Peyer's patch (tissue), 4 donors: ENCODE measurements at regions not wholly inside any gene's neighbourhood (a gene's known extent, or its start where the extent isn't known, plus 50 kb on each side); places are given as distances from the start of the nearest gene placed in this dataset.

Experiments
- POLR2A ChIP-seq, 2 donors: fragments of 450-650 bp; IDR thresholded peaks; one replicate each; pipeline ENCODE4 v1.5.1; 2017; ENCODE audit warnings: antibody characterized with exemption in 2 of 2, mild to moderate bottlenecking in 2 of 2, moderate library complexity in 2 of 2
- TF ChIP-seq, protein P1 (sequence below), 6 experiments: fragments of 450-650 bp in 4 of 6; fragments of 200-600 bp in 2 of 6; sonication (generic) in 1 of 6; IDR thresholded peaks; one replicate each; pipeline ENCODE4 v1.5.1; 2017 to 2019; ENCODE audit warnings: antibody characterized with exemption in 6 of 6, mild to moderate bottlenecking in 3 of 6, moderate library complexity in 1 of 6

DNA sequence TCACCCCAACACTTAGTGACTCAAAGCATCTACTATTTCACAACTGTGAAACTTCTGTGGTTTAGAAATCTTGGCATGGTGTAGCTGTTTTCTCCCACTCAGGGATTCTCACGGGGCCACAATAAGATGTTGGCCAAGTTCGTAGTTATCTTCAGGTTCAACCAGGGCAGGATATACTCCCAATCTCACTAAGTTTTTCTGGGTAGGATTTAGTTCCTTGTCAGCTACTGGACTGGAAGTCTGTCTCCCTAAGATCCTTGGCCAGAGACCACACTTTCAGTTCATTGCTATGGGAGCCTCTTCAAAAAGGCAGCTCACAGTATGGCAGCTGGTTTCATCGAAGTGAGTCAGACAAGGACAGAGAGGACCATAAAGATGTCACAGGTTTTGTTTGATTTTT lies 111.7 kb upstream of the PDHA2 start:
- TF ChIP-seq, protein P1, sequence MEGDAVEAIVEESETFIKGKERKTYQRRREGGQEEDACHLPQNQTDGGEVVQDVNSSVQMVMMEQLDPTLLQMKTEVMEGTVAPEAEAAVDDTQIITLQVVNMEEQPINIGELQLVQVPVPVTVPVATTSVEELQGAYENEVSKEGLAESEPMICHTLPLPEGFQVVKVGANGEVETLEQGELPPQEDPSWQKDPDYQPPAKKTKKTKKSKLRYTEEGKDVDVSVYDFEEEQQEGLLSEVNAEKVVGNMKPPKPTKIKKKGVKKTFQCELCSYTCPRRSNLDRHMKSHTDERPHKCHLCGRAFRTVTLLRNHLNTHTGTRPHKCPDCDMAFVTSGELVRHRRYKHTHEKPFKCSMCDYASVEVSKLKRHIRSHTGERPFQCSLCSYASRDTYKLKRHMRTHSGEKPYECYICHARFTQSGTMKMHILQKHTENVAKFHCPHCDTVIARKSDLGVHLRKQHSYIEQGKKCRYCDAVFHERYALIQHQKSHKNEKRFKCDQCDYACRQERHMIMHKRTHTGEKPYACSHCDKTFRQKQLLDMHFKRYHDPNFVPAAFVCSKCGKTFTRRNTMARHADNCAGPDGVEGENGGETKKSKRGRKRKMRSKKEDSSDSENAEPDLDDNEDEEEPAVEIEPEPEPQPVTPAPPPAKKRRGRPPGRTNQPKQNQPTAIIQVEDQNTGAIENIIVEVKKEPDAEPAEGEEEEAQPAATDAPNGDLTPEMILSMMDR (IDR thresholded peaks at IDR 0.05) = no peak
- TF ChIP-seq POLR2A (IDR thresholded peaks at IDR 0.05) = no peak
